GM21423 (cell line): ENCODE measurements at regions not wholly inside any gene's neighbourhood (a gene's known extent, or its start where the extent isn't known, plus 50 kb on each side); places are given as distances from the start of the nearest gene placed in this dataset.
A peak's percentile ranks its signal among the peaks of the same experiment; 100 is the strongest.

Experiments
- ATAC-seq: cut with Tn5 transposase; IDR thresholded peaks from one replicate; pipeline ENCODE4 v1.9.1; 2021; ENCODE audit warnings: mild to moderate bottlenecking, moderate library complexity; ENCODE audit not compliant: unreplicated experiment

GRCh38 chr6:99219788-99220187 lies 129.7 kb downstream of the FAXC start:
- ATAC-seq: peak; percentile 83

- ATAC-seq: no peak
Measured at GRCh38 chr6:99216959-99217358, 132.5 kb downstream of the FAXC start.

GRCh38 chr6:99195986-99196655 lies 153.4 kb downstream of the FAXC start:
- ATAC-seq: no peak

GRCh38 chr6:99192561-99192960 lies 156.9 kb downstream of the FAXC start:
- no peak for ATAC-seq

- peak; percentile 97 for ATAC-seq
Measured at GRCh38 chr6:99189823-99190721, 159.4 kb downstream of the FAXC start.

GRCh38 chr6:99187429-99187828 lies 162.0 kb downstream of the FAXC start:
- ATAC-seq: no peak

GRCh38 chr6:99186417-99186816 lies 163.1 kb downstream of the FAXC start:
- no peak for ATAC-seq

- no peak for ATAC-seq
Measured at GRCh38 chr6:99185525-99185924, 163.9 kb downstream of the FAXC start.

- ATAC-seq: no peak
Measured at GRCh38 chr6:99184696-99185095, 164.8 kb downstream of the FAXC start.

GRCh38 chr6:99183066-99183465 lies 166.4 kb downstream of the FAXC start:
- ATAC-seq: no peak

GRCh38 chr6:99181174-99181573 lies 168.3 kb downstream of the FAXC start:
- no peak for ATAC-seq

- no peak for ATAC-seq
Measured at GRCh38 chr6:99178168-99178567, 171.3 kb downstream of the FAXC start.

GRCh38 chr6:99177736-99178135 lies 171.7 kb downstream of the FAXC start:
- no peak for ATAC-seq

- ATAC-seq: peak; percentile 79
Measured at GRCh38 chr6:99165838-99166237, 183.6 kb downstream of the FAXC start.

- ATAC-seq: no peak
Measured at GRCh38 chr6:99152347-99152643, 197.2 kb downstream of the FAXC start.

GRCh38 chr6:99151634-99152346 lies 197.7 kb downstream of the FAXC start:
- peak; percentile 93 for ATAC-seq

- ATAC-seq: no peak
Measured at GRCh38 chr6:99148761-99149160, 200.7 kb downstream of the FAXC start.

- no peak for ATAC-seq
Measured at GRCh38 chr6:99148111-99148510, 200.4 kb upstream of the FBXL4 start.

GRCh38 chr6:99147206-99147605 lies 199.5 kb upstream of the FBXL4 start:
- ATAC-seq: no peak

- no peak for ATAC-seq
Measured at GRCh38 chr6:99146711-99147110, 199.0 kb upstream of the FBXL4 start.

- ATAC-seq: no peak
Measured at GRCh38 chr6:99145738-99146137, 198.0 kb upstream of the FBXL4 start.
